B cell (primary cell): ENCODE measurements at regions not wholly inside any gene's neighbourhood (a gene's known extent, or its start where the extent isn't known, plus 50 kb on each side); places are given as distances from the start of the nearest gene placed in this dataset.

ENCODE experiments used
- ATAC-seq: fragments of 200-7000 bp; cut with Tn5 transposase; one replicate; pipeline ENCODE4 v1.10.0; 2021; ENCODE audit warnings: low read depth, mild to moderate bottlenecking, moderate number of reproducible peaks, moderate library complexity
- CTCF ChIA-PET: fragments of 350-600 bp; sonication (Branson Sonifier 250); formaldehyde crosslinking; loops from one replicate; lab custom pipeline; 2021; ENCODE audit warnings: antibody characterized with exemption, inconsistent platforms; lab: Charles Lee
- POLR2A ChIA-PET: fragments of 350-600 bp; sonication (Branson Sonifier 250); formaldehyde crosslinking; loops from one replicate; lab custom pipeline; 2021; ENCODE audit warnings: antibody characterized with exemption; lab: Charles Lee
- DNase-seq: peaks from one replicate; pipeline ENCODE4 v3.0.0; 2013
- H2AFZ ChIP-seq: 2 replicates; pipeline ENCODE4 v1.6.1; 2012; ENCODE audit warnings: mild to moderate bottlenecking, low read depth, low read length; ENCODE audit not compliant: insufficient read depth, poor library complexity, severe bottlenecking
- H3K27ac ChIP-seq, 2 donors: 1 replicate in 1 of 2; 2 replicates in 1 of 2; pipeline ENCODE4 v1.5.1; 2012 to 2013; ENCODE audit warnings: low read length in 2 of 2, mild to moderate bottlenecking in 2 of 2, moderate library complexity in 1 of 2
- H3K27me3 ChIP-seq, 4 experiments: fragments of 200-600 bp in 1 of 4; sonication (generic) in 1 of 4; replicated peaks in 1 of 4; 1 replicate in 2 of 4; 2 replicates in 2 of 4; pipeline versions ENCODE4 v1.6.1 to v1.7.0; 2013 to 2016; ENCODE audit warnings: low read length in 3 of 4, mild to moderate bottlenecking in 2 of 4, mixed read lengths in 1 of 4, moderate library complexity in 1 of 4; ENCODE audit not compliant: insufficient read depth in 4 of 4, control insufficient read depth in 3 of 4; ENCODE audit errors: control extremely low read depth in 1 of 4
- H3K36me3 ChIP-seq, 2 experiments: replicated peaks in 1 of 2; 1 replicate in 1 of 2; 2 replicates in 1 of 2; pipeline versions ENCODE4 v1.6.1 to v1.7.1; 2013; ENCODE audit warnings: low read length in 1 of 2; ENCODE audit not compliant: insufficient read depth in 2 of 2, control insufficient read depth in 1 of 2; ENCODE audit errors: control extremely low read depth in 1 of 2, extremely low read depth in 1 of 2
- H3K4me1 ChIP-seq, 2 donors: fragments of 200-600 bp in 1 of 2; sonication (generic) in 1 of 2; 1 replicate in 1 of 2; 2 replicates in 1 of 2; pipeline versions ENCODE4 v1.5.1 to v1.6.1; 2013 to 2017; ENCODE audit warnings: low read length in 2 of 2; ENCODE audit not compliant: control insufficient read depth in 2 of 2, insufficient read depth in 2 of 2
- H3K4me2 ChIP-seq: replicated peaks from 2 replicates; pipeline ENCODE3; 2012; ENCODE audit warnings: mild to moderate bottlenecking, low read depth, low read length; ENCODE audit not compliant: poor library complexity, severe bottlenecking
- H3K4me3 ChIP-seq, 5 experiments: fragments of 200-600 bp in 1 of 5; sonication (generic) in 1 of 5; 1 replicate in 3 of 5; 2 replicates in 2 of 5; pipeline versions ENCODE4 v1.5.1 to v1.7.0; 2011 to 2016; ENCODE audit warnings: low read length in 4 of 5, mild to moderate bottlenecking in 4 of 5, low read depth in 2 of 5, control low read depth in 1 of 5, moderate library complexity in 1 of 5; ENCODE audit not compliant: insufficient read depth in 1 of 5; ENCODE audit errors: control extremely low read depth in 1 of 5, extremely low read depth in 1 of 5
- H3K79me2 ChIP-seq: fragments of 200-600 bp; sonication (generic); one replicate; pipeline ENCODE4 v1.6.0; 2016; ENCODE audit warnings: low read length; ENCODE audit not compliant: control insufficient read depth, insufficient read depth
- H3K9ac ChIP-seq: fragments of 200-600 bp; sonication (generic); 2 replicates; pipeline ENCODE4 v1.6.1; 2017; ENCODE audit warnings: mild to moderate bottlenecking, low read length, moderate library complexity
- H3K9me3 ChIP-seq, 3 donors: one replicate each; pipeline versions ENCODE4 v1.6.1 to v1.7.1; 2013; ENCODE audit warnings: low read length in 2 of 3; ENCODE audit not compliant: control insufficient read depth in 2 of 3, insufficient read depth in 1 of 3; ENCODE audit errors: control extremely low read depth in 1 of 3
- H4K20me1 ChIP-seq: 2 replicates; pipeline ENCODE4 v1.6.0; 2012; ENCODE audit warnings: mild to moderate bottlenecking, low read length; ENCODE audit not compliant: insufficient read depth, control insufficient read depth, poor library complexity, severe bottlenecking
- H3K27ac Mint-ChIP-seq: one replicate; pipeline ENCODE4 v1.8.0; 2021; ENCODE audit warnings: mixed read lengths
- H3K27me3 Mint-ChIP-seq: one replicate; pipeline ENCODE4 v1.8.0; 2021; ENCODE audit warnings: mixed read lengths
- H3K4me1 Mint-ChIP-seq: one replicate; pipeline ENCODE4 v1.8.0; 2021; ENCODE audit warnings: mixed read lengths
- H3K4me3 Mint-ChIP-seq: one replicate; pipeline ENCODE4 v1.8.0; 2021; ENCODE audit warnings: mixed read lengths
- H3K9me3 Mint-ChIP-seq: one replicate; pipeline ENCODE4 v1.8.0; 2022; ENCODE audit warnings: mixed read lengths; ENCODE audit not compliant: insufficient read depth
- CTCF ChIP-seq: fragments of 200-600 bp; IDR thresholded peaks from one replicate; pipeline ENCODE4 v1.8.0; 2022; ENCODE audit warnings: antibody characterized with exemption, mild to moderate bottlenecking
- EZH2 ChIP-seq: IDR thresholded peaks from 2 replicates; pipeline ENCODE4 v1.6.1; 2012; ENCODE audit warnings: borderline replicate concordance, low read depth, mild to moderate bottlenecking, moderate library complexity, low read length; ENCODE audit not compliant: insufficient read depth, poor library complexity, severe bottlenecking
- WGBS: methylation state at CpG from one replicate; pipeline ENCODE4 v1.1.5; 2013; ENCODE audit warnings: missing lambda C conversion rate; ENCODE audit not compliant: insufficient coverage; 5-methylcytosine and 5-hydroxymethylcytosine counted together
- intact Hi-C: fragments of 100-400 bp; cut with micrococcal nuclease; formaldehyde crosslinking; loops from one replicate; pipeline ENCODE4 v1.10.0; 2022

GRCh38 chr16:86193528-86194193, 294.7 kb downstream of the IRF8 start:
- Histone ChIP-seq H3K9me3 (no peaks in the 10 kb centered on the region), H3K4me1 (no peaks in the 10 kb centered on the region), H2AFZ (no peak overlapping the region), H3K9ac (no peak overlapping the region), H3K36me3 (no peaks in the 10 kb centered on the region), H4K20me1 (no peaks in the 10 kb centered on the region), H3K4me2 (no peak overlapping the region), H3K27me3 (peaks cover 0 to 35% (median 10%) of the 10 kb centered on the region in 4 experiments), H3K4me3 (no peak overlapping the region), H3K27ac (no peak overlapping the region), H3K79me2 (no peaks in the 10 kb centered on the region)
- Mint-ChIP-seq H3K27me3 (peaks cover 52% of the 10 kb centered on the region), H3K27ac (no peak overlapping the region), H3K9me3 (no peaks in the 10 kb centered on the region), H3K4me3 (no peak overlapping the region), H3K4me1 (no peaks in the 10 kb centered on the region)
- CTCF ChIA-PET, result no interaction called here
- 83% methylated on average over 13 of the region's 15 CpGs for WGBS
- intact Hi-C loops, result no loop called here
- no peak for TF ChIP-seq EZH2
- TF ChIP-seq CTCF, result no peak
- POLR2A ChIA-PET, result no interaction called here
- DNase-seq (no peak), ATAC-seq (no peak)

DNA sequence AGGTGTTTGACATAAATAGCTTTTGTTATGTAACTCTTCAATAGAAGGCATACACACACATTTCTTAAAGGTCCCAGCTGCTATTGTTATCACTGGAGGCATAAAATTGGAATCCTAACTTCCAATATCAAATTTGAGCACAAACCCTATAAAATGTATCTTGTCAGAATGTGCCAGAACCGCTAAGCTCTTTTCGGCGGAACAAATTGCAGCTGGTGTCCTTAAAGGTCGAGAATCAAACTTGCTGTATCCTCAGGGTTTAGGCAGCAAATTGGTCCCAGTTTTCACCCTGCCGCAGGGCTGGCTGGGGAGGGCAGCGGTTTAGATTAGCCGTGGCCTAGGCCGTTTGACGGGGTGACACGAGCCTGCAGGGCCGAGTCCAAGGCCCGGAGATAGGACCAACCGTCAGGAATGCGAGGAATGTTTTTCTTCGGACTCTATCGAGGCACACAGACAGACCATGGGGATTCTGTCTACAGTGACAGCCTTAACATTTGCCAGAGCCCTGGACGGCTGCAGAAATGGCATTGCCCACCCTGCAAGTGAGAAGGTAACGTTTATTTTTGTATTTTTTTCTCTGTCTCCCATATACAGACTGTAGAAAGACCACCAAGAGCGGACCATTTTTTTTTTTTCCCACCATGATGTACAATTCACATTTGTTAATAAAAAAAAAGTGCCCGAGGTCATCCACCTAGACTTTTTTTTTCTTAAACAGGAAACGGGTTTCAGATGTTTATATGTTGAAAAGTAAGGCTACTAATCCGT, 297.1 kb downstream of the IRF8 start:
- CTCF ChIA-PET, result no interaction called here
- peaks cover 56% of the 10 kb centered on the region for H3K27me3 Mint-ChIP-seq
- POLR2A ChIA-PET, result no interaction called here

More for the DNA sequence above, 297.1 kb downstream of the IRF8 start:
- no peaks in the 10 kb centered on the region for H3K4me1 Mint-ChIP-seq
- Histone ChIP-seq H3K27me3 (peaks cover 0 to 48% (median 18%) of the 10 kb centered on the region in 4 experiments), H3K27ac (no peak overlapping the region), H3K4me3 (no peak overlapping the region), H3K4me1 (no peaks in the 10 kb centered on the region), H3K9ac (no peak overlapping the region), H4K20me1 (no peaks in the 10 kb centered on the region), H3K36me3 (no peaks in the 10 kb centered on the region), H3K4me2 (no peak overlapping the region), H3K79me2 (no peaks in the 10 kb centered on the region), H2AFZ (no peak overlapping the region), H3K9me3 (no peaks in the 10 kb centered on the region)
- H3K9me3 Mint-ChIP-seq, result no peaks in the 10 kb centered on the region
- H3K4me3 Mint-ChIP-seq, result no peak overlapping the region
- intact Hi-C loops, result no loop called here
- no peak for ATAC-seq
- WGBS, result 75% methylated on average over 18 of the region's 22 CpGs
- TF ChIP-seq CTCF (no peak), EZH2 (no peak)
- no peak overlapping the region for H3K27ac Mint-ChIP-seq
- DNase-seq, result no peak
